ENCODE measurements at regions not wholly inside any gene's neighbourhood (a gene's known extent, or its start where the extent isn't known, plus 50 kb on each side); places are given as distances from the start of the nearest gene placed in this dataset.
"Not testable (repeated sequence)": the region's sequence is repeated elsewhere in the genome, so short reads cannot be mapped to it uniquely, and the experiment has no call there.

DNA sequence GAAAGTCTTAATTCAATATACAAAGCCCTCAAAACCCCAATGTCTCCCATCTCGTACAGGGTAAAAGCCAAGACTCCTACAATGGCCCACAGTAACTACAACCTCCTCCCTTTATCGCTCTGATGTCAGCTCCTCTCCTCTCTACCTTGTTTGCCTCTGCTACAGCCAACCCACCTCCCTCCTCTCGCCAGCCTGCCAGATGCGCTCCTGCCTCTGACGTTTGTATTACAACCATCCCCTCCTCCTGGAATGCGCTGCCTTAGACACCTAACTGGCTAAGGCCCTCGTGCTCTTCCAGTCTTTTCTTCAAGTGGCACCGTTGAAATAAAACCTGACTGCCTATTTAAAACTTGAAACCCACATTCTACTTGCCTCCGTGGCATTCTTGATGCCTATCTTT, 115.3 kb upstream of the MYO3A start:
- Histone ChIP-seq H3K27me3 (no peaks in the 10 kb centered on the region), H3K9me3 (no peaks in the 10 kb centered on the region), H3K36me3 (no peaks in the 10 kb centered on the region), H3K4me3 (no peak overlapping the region)
- DNase-seq, result no peak

DNA sequence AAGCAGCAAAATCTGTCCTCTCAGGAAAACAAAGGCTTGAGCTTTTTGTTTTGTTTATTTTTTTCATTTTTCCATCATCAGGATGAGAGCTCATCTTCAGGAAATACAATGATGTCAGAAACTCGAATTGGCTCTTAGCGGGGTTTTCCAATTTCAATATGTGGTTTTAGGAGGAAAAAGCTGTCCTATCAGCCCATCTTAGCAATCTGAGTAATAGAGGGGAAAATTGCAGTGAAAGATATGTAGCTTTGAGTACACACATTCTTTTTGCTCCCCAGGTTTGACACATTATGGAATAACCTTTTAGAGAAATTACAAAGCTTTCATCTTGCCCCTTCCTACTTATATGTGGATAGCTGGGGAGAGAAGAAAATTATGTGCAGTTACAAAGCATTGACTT, 113.6 kb upstream of the MYO3A start:
- no peaks in the 10 kb centered on the region for H3K9me3 ChIP-seq
- no peaks in the 10 kb centered on the region for H3K36me3 ChIP-seq
- H3K27me3 ChIP-seq, result no peaks in the 10 kb centered on the region
- H3K4me3 ChIP-seq, result no peak overlapping the region
- no peak for DNase-seq

DNA sequence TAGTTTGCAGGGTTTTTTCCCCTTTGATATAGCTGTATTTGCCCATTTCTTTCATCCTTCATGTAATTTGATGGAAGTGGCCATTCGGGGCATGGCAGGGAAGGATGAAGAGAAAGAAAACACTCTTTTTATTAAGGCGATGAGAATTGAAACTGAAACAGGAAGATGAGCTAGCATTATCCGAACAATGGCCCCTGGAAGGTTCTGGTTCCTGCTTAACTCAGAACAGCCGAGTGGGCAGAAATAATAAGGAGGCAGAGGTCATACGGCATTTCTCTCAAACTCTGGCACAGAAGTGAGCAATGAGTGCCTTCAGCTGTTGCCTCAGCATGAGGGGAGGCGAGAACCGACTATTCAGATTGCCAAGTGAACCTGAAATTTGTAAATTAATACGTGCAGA, 113.2 kb upstream of the MYO3A start:
- no peaks in the 10 kb centered on the region for H3K36me3 ChIP-seq
- no peak overlapping the region for H3K4me3 ChIP-seq
- H3K27me3 ChIP-seq, result no peaks in the 10 kb centered on the region
- no peak for DNase-seq
- no peaks in the 10 kb centered on the region for H3K9me3 ChIP-seq

DNA sequence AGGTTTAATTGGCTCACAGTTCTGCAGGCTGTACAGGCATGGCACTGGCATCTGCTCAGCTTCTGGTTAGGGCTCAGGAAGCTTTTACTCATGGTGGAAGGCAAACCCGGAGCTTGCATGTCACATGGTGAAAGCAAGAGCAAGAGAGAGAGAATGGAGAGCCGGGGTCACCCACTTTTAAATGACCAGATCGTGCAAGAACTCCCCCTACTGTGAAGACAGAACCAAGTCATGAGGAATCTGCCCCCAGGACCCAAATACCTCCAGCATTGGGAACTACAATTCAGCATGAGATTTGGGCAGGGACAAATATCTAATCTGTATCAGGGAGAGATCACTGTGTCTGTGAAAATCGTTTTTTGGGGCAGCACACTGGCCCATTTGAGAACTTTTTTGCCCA, 110.0 kb upstream of the MYO3A start:
- no peaks in the 10 kb centered on the region; the same call in none of the 2 replicates for H3K27me3 ChIP-seq
- no peaks in the 10 kb centered on the region for H3K36me3 ChIP-seq
- no peaks in the 10 kb centered on the region for H3K9me3 ChIP-seq
- H3K4me3 ChIP-seq, result no peak overlapping the region
- no peak for DNase-seq

DNA sequence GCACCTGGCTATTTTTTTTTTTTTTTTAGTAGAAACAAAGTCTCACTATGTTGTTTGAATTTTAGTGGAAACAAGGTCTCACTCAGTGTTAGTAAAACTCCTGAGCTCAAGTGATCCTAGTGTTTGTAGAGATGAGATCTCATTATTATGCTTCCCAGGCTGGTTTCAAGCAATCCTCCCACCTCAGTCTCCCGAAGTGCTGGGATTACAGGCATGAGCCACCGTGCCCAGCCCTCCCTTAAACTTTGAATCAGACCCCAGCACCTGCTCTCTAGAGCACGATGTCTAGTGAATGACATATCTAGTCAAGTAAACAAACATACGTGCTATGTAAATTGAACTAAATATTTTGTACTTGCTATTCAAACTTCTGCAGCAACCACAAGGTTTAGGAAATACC, 105.6 kb upstream of the MYO3A start:
- H3K36me3 ChIP-seq, result no peaks in the 10 kb centered on the region
- no peaks in the 10 kb centered on the region; the same call in none of the 2 replicates for H3K27me3 ChIP-seq
- no peak for DNase-seq
- H3K9me3 ChIP-seq, result no peaks in the 10 kb centered on the region
- no peak overlapping the region for H3K4me3 ChIP-seq

DNA sequence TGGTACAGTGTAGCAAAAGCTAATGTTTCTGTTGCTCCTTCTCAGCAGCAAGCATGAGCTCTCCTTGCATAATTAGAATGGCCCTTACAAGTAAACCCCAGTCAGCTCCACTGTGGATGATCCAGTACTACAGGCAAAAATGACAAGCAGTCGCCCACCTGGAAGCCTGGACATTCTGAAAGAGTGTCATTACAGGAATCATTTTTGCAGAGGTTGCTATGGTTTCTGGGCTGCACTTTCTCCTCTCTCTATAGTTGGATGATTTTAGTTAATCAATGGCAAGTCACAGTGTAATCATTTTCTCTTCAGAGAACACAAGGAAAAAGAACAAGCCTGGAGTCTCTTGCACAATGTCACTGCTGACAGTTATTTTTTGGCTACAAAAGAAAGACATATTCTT, 102.9 kb upstream of the MYO3A start:
- H3K36me3 ChIP-seq, result no peaks in the 10 kb centered on the region
- no peak overlapping the region for H3K4me3 ChIP-seq
- no peak for DNase-seq

DNA sequence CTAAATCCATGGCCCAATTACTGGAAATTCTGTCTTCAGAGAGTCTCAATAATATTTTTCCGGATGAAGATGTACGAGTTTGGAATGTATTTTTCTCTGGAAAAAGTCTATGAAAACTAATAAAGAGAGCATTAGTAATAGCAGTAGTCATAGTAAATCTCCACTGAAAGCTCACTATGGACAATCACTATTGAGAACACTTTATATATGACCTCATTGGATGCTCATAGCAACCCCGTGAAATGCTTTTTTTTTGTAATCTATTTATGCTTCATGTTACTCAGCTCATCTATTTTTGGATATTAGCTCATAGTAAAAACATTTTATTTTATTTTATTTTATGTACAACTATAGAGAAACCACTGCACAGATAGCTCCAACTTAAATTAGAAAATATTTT, 94.3 kb upstream of the MYO3A start:
- no peaks in the 10 kb centered on the region for H3K9me3 ChIP-seq
- H3K27me3 ChIP-seq, result no peaks in the 10 kb centered on the region; the same call in 1 of the 2 replicates
- DNase-seq, result no peak
- H3K4me3 ChIP-seq, result no peak overlapping the region
- no peaks in the 10 kb centered on the region for H3K36me3 ChIP-seq

More for the DNA sequence above, 102.9 kb upstream of the MYO3A start:
- Histone ChIP-seq H3K27me3 (no peaks in the 10 kb centered on the region; the same call in none of the 2 replicates), H3K9me3 (no peaks in the 10 kb centered on the region)

DNA sequence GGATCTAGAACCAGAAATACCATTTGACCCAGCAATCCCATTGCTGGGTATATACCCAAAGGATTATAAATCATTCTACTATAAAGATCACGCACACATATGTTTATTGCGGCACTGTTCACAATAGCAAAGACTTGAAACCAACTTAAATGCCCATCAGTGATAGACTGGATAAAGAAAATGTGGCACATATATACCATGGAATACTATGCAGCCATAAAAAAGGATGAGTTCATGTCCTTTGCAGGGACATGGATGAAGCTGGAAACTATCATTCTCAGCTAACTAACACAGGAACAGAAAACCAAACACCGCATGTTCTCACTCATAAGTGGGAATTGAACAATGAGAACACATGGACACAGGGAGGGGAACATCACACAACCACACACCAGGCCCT, 93.2 kb upstream of the MYO3A start:
- not testable (repeated sequence) for H3K27me3 ChIP-seq, H3K9me3 ChIP-seq, DNase-seq, H3K36me3 ChIP-seq, H3K4me3 ChIP-seq

DNA sequence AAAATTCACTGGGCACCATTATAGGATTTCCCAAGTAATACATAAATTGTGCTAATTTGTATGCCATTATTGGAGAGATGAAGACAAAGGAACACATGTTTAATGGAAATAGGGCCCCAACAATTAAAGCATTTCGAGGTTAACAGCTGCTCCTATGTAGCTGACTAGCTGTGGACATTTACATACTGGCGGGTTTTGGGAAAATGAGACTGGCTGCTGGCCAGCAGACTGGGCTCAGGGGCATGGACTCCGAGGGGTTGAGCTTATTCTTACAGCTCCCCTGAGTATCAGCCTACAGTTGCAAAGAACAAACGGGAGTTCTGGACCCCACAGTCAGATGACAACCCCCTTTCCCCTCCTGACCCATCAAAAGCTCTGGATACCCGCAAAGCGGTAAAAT, 91.9 kb upstream of the MYO3A start:
- no peaks in the 10 kb centered on the region for H3K9me3 ChIP-seq
- H3K27me3 ChIP-seq, result no peaks in the 10 kb centered on the region; the same call in 1 of the 2 replicates
- H3K36me3 ChIP-seq, result no peaks in the 10 kb centered on the region
- H3K4me3 ChIP-seq, result no peak overlapping the region
- no peak for DNase-seq

DNA sequence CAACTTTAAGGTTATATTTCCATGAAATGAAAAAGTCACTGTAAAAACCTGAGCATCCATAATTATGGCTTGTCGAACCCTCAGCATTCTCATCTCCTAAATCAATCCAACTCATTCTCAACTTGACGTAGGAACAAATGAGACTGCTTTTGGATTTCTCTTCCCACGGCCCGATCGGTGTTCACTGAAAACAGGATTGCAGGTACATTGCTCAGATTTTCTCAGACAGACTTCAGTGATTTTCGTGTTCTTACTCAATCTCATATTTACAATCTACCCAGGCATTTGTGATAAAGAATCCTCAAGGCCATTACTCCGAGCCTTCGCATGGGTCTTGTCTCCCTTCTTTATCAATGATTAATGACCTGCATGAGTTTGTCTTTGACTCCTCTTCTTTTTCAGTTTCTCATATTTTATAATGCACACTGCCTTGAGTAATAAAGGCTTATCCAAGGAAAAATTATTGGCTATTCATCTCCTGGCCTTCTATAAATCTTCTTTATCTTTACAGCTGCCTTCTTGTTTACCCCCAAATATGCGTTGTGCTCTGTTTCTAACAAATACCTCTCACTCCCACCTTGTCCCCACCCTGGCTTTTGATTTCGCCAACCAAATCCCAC, 90.4 kb upstream of the MYO3A start:
- Histone ChIP-seq H3K4me3 (no peak overlapping the region), H3K9me3 (no peaks in the 10 kb centered on the region), H3K36me3 (no peaks in the 10 kb centered on the region), H3K27me3 (no peaks in the 10 kb centered on the region; the same call in 1 of the 2 replicates)
- DNase-seq, result no peak

DNA sequence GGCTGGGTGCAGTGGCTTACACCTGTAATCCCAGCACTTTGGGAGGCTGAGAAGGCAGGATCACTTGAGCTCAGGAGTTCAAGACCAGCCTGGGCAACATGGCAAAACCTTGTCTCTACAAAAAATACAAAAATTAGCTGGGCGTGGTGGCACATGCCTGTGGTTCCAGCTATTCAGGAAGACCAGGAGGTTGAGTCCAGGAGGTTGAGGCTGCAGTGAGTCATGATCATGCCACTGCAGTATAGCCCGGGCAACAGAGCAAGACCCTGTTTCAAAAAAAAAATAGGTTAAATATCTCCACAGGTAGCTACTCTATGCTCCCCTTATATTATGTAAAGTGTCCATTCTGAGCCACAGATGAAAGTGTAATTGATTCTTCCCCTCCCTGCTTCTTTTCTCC, 89.3 kb upstream of the MYO3A start:
- H3K9me3 ChIP-seq, H3K4me3 ChIP-seq, H3K27me3 ChIP-seq, H3K36me3 ChIP-seq, DNase-seq: not testable (repeated sequence)

DNA sequence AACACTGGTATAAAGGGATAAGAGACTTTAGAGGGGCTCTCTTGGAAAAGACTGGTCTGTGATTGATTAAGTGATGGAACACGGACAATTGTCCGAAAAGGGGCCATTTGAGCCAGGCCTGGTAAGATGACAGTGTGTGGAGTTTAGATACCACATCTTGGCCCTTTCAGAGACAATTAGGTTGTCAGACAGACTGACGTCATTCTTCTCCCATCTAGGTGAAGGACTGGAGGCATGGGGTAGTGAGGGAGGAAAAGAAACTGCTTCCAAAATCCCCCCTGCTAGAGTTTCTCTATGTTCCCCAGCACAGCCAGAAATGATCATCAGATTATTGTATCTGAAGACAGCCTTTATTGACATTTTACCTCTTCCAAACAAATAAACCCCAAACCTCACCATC, 84.8 kb upstream of the MYO3A start:
- no peak overlapping the region for H3K4me3 ChIP-seq
- no peaks in the 10 kb centered on the region for H3K36me3 ChIP-seq
- H3K9me3 ChIP-seq, result no peaks in the 10 kb centered on the region
- DNase-seq, result no peak
- no peaks in the 10 kb centered on the region; the same call in 1 of the 2 replicates for H3K27me3 ChIP-seq

DNA sequence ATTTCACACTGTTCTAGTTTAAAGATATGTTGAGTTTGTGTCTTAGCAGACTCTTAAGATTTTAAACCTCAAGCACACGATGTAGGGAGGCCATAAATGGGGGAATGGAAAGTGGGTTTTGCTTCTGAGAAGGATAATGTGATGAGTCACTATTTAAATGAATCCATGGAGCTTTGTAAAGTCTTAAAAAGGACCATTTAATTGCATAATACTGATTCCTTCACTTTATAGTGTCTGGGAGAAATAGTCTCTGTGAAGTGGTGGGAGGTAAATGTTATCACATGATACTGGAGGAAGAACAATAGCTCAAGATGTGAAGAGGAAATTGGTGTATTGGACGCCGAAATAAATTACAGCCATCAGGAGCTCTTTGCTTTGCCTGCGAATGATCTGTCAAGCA, 84.0 kb upstream of the MYO3A start:
- Histone ChIP-seq H3K36me3 (no peaks in the 10 kb centered on the region), H3K27me3 (no peaks in the 10 kb centered on the region; the same call in 1 of the 2 replicates), H3K4me3 (no peak overlapping the region), H3K9me3 (no peaks in the 10 kb centered on the region)
- no peak for DNase-seq

DNA sequence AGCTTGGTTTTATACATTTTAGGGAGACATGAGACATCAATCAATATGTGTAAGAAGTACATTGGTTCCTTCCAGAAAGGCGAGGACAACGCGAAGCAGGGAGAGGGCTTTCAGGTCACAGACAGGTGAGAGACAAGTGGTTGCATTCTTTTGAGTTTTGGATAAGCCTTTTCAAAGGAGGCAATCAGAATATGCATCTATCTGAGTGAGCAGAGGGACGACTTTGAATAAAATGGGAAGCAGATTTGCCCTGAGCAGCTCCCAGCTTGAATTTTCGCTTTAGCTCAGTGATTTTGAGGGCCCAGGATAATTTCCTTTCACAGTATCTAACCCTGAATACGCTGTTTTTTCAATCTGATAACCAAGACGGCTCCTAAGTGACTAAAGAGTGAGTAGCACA, 82.5 kb upstream of the MYO3A start:
- H3K4me3 ChIP-seq, result no peak overlapping the region
- no peak for DNase-seq
- no peaks in the 10 kb centered on the region; the same call in 1 of the 2 replicates for H3K27me3 ChIP-seq

DNA sequence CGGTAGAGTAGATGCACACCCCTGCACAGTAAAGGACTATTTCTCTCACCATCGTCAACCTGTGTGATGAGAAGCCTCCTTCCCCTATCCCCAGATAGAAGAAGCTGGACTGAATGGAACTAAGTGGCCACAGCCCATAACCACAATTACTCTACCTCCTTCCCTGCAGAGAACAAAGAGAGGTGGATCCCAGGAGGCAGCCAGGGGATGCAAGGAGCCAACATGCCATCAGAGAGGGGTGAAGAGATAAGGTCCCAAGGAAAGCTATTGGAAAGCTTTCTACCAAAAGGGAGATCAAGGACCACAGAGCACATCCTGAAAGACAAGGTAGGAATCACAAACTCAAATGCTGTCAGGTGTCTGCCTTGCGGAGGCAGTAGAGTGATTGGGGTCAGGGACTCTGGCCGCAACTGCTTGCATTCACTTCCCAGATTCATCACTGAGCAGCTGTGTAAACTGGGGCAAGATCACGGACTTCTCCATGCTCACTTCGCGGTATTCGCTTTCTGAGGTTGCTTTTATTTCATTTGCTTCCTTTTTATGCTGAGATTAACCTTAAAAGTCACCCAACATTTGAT, 81.6 kb upstream of the MYO3A start:
- DNase-seq, result no peak
- H3K9me3 ChIP-seq, result no peaks in the 10 kb centered on the region

More for the DNA sequence above, 82.5 kb upstream of the MYO3A start:
- Histone ChIP-seq H3K9me3 (no peaks in the 10 kb centered on the region), H3K36me3 (no peaks in the 10 kb centered on the region)

DNA sequence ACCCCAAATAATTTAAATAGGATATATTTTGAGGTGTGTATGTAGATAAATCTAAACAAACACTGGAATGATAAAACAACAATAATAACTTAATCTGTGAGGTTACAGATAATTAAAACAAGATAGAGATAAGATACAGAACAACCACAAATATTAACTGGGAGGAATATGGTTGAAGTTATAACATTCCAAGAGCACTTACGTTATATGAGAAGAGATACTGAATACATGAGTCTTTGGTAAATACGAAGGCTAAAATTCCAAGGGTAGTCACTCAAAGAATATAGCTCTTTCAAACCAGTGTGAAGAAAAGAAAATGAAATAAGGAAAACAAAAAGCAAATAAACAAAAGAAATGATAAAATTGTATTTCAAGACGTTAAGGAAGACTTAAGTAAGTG, 76.0 kb upstream of the MYO3A start:
- Histone ChIP-seq H3K27me3 (no peaks in the 10 kb centered on the region; the same call in 1 of the 2 replicates), H3K36me3 (no peaks in the 10 kb centered on the region), H3K4me3 (no peak overlapping the region), H3K9me3 (no peaks in the 10 kb centered on the region)
- no peak for DNase-seq

More for the DNA sequence above, 81.6 kb upstream of the MYO3A start:
- Histone ChIP-seq H3K36me3 (no peaks in the 10 kb centered on the region), H3K27me3 (no peaks in the 10 kb centered on the region; the same call in 1 of the 2 replicates), H3K4me3 (no peak overlapping the region)

DNA sequence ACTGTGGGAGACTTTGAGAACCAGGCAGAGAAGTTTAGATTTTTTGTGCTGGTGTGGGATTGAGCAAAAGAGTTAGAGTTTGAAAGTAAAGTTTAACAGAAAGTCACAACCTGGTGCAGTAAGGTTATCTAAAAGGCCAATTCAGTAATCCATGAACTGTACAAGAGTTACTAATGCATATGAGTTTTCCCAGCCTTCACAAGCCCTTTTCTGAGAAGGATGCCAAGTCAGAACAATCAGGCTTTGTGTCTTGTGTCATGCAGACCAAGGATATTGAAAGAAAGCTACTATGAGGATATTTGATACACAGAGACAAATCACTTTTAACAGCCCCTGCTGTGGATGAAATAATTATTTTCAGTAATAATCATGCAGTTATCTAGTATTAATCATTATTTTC, 68.8 kb upstream of the MYO3A start:
- no peak for DNase-seq
- Histone ChIP-seq H3K36me3 (no peaks in the 10 kb centered on the region), H3K4me3 (no peak overlapping the region), H3K27me3 (no peaks in the 10 kb centered on the region), H3K9me3 (no peaks in the 10 kb centered on the region)

DNA sequence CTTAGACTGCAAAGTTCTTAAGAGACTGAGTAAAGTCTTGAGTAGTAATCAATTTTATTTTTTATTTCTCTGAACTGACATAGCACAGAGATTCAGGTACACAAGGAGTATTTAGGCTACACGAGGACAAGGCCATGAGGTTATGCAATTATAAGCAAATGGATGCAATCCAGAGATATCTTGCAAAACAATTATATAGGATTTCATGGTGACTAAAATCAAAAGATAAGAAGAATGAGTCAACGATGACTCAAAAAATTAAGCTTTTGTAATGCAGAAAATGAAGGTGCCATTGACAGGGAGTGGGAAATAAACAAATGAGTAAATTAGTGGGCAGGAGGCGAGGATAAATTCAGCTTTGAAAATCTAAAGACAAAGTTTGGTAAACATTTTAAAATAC, 66.7 kb upstream of the MYO3A start:
- Histone ChIP-seq H3K27me3 (no peaks in the 10 kb centered on the region), H3K4me3 (no peak overlapping the region), H3K9me3 (no peaks in the 10 kb centered on the region), H3K36me3 (no peaks in the 10 kb centered on the region)
- no peak for DNase-seq

Measured in MG63 (cell line).